ENCODE measurements at regions not wholly inside any gene's neighbourhood (a gene's known extent, or its start where the extent isn't known, plus 50 kb on each side); places are given as distances from the start of the nearest gene placed in this dataset.

- intact Hi-C loops (cut with DNase I), result loop anchor here (5.0 to 10.0 kb wide), 2 partner anchors 53 to 81 kb away; partner anchors contain the start of gene IER5L
- Histone ChIP-seq H3K4me3 (peak overlapping the region in 3 of 4 donors; percentile 22 to 33 (median 28)), H3K9me3 (no peaks in the 10 kb centered on the region), H3K36me3 (no peaks in the 10 kb centered on the region), H3K27me3 (peaks cover 0 to 14% (median 0%) of the 10 kb centered on the region in 3 donors), H3K27ac (peak overlapping the region in 1 of 4 donors; percentile 23), H3K4me1 (peaks cover 0 to 29% (median 27%) of the 10 kb centered on the region in 4 donors)
- WGBS, 2 donors, result 10 to 12% methylated on average over 62 of the region's 62 CpGs
- peak; percentile 95 for DNase-seq
- TF ChIP-seq POLR2A (IDR thresholded peaks at IDR 0.05), result no peak
- peak in 3 of 4 donors; percentile 19 to 33 (median 22) for TF ChIP-seq POLR2AphosphoS5 (IDR thresholded peaks at IDR 0.05)
Measured at GRCh38 chr9:129258124-129258822, 80.2 kb upstream of the IER5L start.

- Histone ChIP-seq H3K27ac (no peak overlapping the region), H3K36me3 (no peaks in the 10 kb centered on the region), H3K9me3 (no peaks in the 10 kb centered on the region), H3K27me3 (peaks cover 0 to 14% (median 0%) of the 10 kb centered on the region in 3 donors), H3K4me1 (peaks cover 0 to 32% (median 27%) of the 10 kb centered on the region in 4 donors), H3K4me3 (no peak overlapping the region)
- 60 to 85% methylated on average over 13 of the region's 13 CpGs for WGBS, 2 donors
- intact Hi-C loops (cut with DNase I), result loop anchor here (5.0 to 10.0 kb wide), 2 partner anchors 52 to 80 kb away; partner anchors contain the start of gene IER5L
- DNase-seq, result no peak
- TF ChIP-seq CTCF (IDR thresholded peaks at IDR 0.05), result no peak
- TF ChIP-seq POLR2A (IDR thresholded peaks at IDR 0.05), result no peak
- TF ChIP-seq EP300 (IDR thresholded peaks at IDR 0.05), result no peak
- TF ChIP-seq POLR2AphosphoS5 (IDR thresholded peaks at IDR 0.05), result no peak
Measured at GRCh38 chr9:129256959-129257713, 79.1 kb upstream of the IER5L start.

GRCh38 chr9:129254566-129255287 is 76.7 kb upstream of the IER5L start:
- TF ChIP-seq CTCF (IDR thresholded peaks at IDR 0.05), result no peak
- TF ChIP-seq POLR2AphosphoS5 (IDR thresholded peaks at IDR 0.05), result no peak
- no peak for TF ChIP-seq EP300 (IDR thresholded peaks at IDR 0.05)
- no peak for TF ChIP-seq POLR2A (IDR thresholded peaks at IDR 0.05)
- Histone ChIP-seq H3K36me3 (no peaks in the 10 kb centered on the region), H3K27me3 (peaks cover 0 to 13% (median 0%) of the 10 kb centered on the region in 3 donors), H3K4me1 (peaks cover 0 to 32% (median 27%) of the 10 kb centered on the region in 4 donors), H3K9me3 (no peaks in the 10 kb centered on the region), H3K27ac (peak overlapping the region; percentile 44 to 67 (median 52)), H3K4me3 (no peak overlapping the region)
- WGBS, 2 donors, result 72 to 84% methylated on average over 9 of the region's 9 CpGs
- DNase-seq, result no peak
- intact Hi-C loops (cut with DNase I), result loop anchor here (5.0 to 10.0 kb wide), 2 partner anchors 50 to 77 kb away; partner anchors contain the start of gene IER5L

GRCh38 chr9:129253803-129254381 is 75.8 kb upstream of the IER5L start:
- H3K9me3 ChIP-seq, result no peaks in the 10 kb centered on the region
- WGBS, 2 donors, result 31 to 46% methylated on average over 23 of the region's 23 CpGs
- H3K36me3 ChIP-seq, result no peaks in the 10 kb centered on the region
- H3K4me1 ChIP-seq, result peaks cover 0 to 28% (median 24%) of the 10 kb centered on the region in 4 donors
- peaks cover 0 to 4% (median 0%) of the 10 kb centered on the region in 3 donors for H3K27me3 ChIP-seq
- no peak for TF ChIP-seq POLR2A (IDR thresholded peaks at IDR 0.05)
- TF ChIP-seq POLR2AphosphoS5 (IDR thresholded peaks at IDR 0.05), result no peak
- no peak for TF ChIP-seq CTCF (IDR thresholded peaks at IDR 0.05)
- TF ChIP-seq EP300 (IDR thresholded peaks at IDR 0.05), result no peak
- DNase-seq, result peak; percentile 77
- intact Hi-C loops (cut with DNase I), result loop anchor here (10.0 kb wide), 1 partner anchor 49 kb away; no protein-coding TSS in a partner anchor
- H3K27ac ChIP-seq, result peak overlapping the region; percentile 44 to 67 (median 52)
- peak overlapping the region in 2 of 4 donors; percentile 20 to 33 for H3K4me3 ChIP-seq
